Endothelial cell (in vitro differentiated cells): ENCODE measurements at regions not wholly inside any gene's neighbourhood (a gene's known extent, or its start where the extent isn't known, plus 50 kb on each side); places are given as distances from the start of the nearest gene placed in this dataset.

Experiments used
- DNase-seq: peaks from one replicate; pipeline ENCODE4 v3.0.0; 2021; ENCODE audit warnings: low spot score
- H3K27ac Mint-ChIP-seq: one replicate; pipeline ENCODE4 v1.8.0; 2021; ENCODE audit warnings: mixed read lengths, inconsistent platforms; ENCODE audit not compliant: unreplicated experiment
- H3K27me3 Mint-ChIP-seq: one replicate; pipeline ENCODE4 v1.8.0; 2021; ENCODE audit warnings: mild to moderate bottlenecking, moderate library complexity, mixed read lengths, inconsistent platforms; ENCODE audit not compliant: unreplicated experiment
- H3K36me3 Mint-ChIP-seq: one replicate; pipeline ENCODE4 v1.8.0; 2021; ENCODE audit warnings: mild to moderate bottlenecking, low read depth, mixed read lengths, inconsistent platforms; ENCODE audit not compliant: unreplicated experiment
- H3K4me1 Mint-ChIP-seq: one replicate; pipeline ENCODE4 v1.8.0; 2021; ENCODE audit warnings: mild to moderate bottlenecking, mixed read lengths, inconsistent platforms; ENCODE audit not compliant: unreplicated experiment
- H3K4me3 Mint-ChIP-seq: one replicate; pipeline ENCODE4 v1.8.0; 2021; ENCODE audit warnings: mild to moderate bottlenecking, mixed read lengths, inconsistent platforms; ENCODE audit not compliant: unreplicated experiment
- H3K9me3 Mint-ChIP-seq: one replicate; pipeline ENCODE4 v1.8.0; 2021; ENCODE audit warnings: mixed read lengths, inconsistent platforms; ENCODE audit not compliant: unreplicated experiment
- TF ChIP-seq, protein P1 (sequence below): fragments of 200-600 bp; sonication (generic); IDR thresholded peaks from one replicate; pipeline ENCODE4 v1.5.0; 2021; ENCODE audit warnings: antibody characterized with exemption; ENCODE audit not compliant: unreplicated experiment

DNA sequence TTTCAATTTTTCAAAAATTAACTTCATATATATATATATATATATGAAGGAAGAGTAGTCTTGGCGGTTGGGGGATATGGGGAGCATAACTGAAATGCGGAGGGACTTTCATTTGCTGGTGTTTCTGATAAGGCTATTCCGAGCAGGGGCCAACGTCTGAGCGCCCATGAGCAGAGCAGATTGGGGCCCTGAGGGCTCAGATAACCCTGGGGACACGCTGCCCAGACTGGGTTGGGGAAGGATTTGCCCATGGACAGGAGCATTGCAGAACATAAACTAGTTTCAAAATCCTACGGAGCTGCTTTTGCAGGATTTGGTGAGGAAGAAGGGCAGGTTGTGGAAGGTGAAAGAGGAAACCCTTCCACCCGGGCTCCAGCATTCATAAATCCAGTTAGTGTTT is 240.2 kb downstream of the IRX1 start:
- TF ChIP-seq, protein P1, sequence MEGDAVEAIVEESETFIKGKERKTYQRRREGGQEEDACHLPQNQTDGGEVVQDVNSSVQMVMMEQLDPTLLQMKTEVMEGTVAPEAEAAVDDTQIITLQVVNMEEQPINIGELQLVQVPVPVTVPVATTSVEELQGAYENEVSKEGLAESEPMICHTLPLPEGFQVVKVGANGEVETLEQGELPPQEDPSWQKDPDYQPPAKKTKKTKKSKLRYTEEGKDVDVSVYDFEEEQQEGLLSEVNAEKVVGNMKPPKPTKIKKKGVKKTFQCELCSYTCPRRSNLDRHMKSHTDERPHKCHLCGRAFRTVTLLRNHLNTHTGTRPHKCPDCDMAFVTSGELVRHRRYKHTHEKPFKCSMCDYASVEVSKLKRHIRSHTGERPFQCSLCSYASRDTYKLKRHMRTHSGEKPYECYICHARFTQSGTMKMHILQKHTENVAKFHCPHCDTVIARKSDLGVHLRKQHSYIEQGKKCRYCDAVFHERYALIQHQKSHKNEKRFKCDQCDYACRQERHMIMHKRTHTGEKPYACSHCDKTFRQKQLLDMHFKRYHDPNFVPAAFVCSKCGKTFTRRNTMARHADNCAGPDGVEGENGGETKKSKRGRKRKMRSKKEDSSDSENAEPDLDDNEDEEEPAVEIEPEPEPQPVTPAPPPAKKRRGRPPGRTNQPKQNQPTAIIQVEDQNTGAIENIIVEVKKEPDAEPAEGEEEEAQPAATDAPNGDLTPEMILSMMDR = no peak
- H3K27me3 Mint-ChIP-seq = peaks cover 3% of the 10 kb centered on the region

DNA sequence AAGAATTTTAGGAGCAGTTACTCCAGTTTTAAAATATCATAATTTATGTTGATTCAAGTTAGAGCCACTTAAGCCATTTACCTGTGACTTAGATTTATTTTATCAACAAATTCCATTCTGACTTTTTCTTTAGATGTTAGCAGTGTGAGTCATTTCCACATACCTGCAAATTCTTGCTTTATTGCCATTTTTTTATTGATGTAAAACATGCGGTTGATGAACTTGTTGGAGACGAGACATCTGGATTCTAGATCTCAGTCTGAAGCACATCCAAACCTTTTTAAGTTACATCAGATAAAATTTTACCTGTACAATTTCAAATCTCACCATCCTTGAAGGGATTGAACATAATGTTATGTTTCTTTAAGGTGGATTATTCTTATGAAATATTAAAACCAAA is 240.9 kb downstream of the IRX1 start:
- Mint-ChIP-seq H3K27me3 (peaks cover 3% of the 10 kb centered on the region), H3K36me3 (no peaks in the 10 kb centered on the region), H3K27ac (no peak overlapping the region), H3K4me1 (no peaks in the 10 kb centered on the region), H3K9me3 (no peaks in the 10 kb centered on the region), H3K4me3 (no peak overlapping the region)
- no peak for DNase-seq
- TF ChIP-seq, protein P1 = no peak

More for the DNA sequence above, 240.2 kb downstream of the IRX1 start:
- Mint-ChIP-seq H3K9me3 (no peaks in the 10 kb centered on the region), H3K36me3 (no peaks in the 10 kb centered on the region), H3K4me3 (no peak overlapping the region), H3K27ac (no peak overlapping the region), H3K4me1 (no peaks in the 10 kb centered on the region)
- DNase-seq = no peak

DNA sequence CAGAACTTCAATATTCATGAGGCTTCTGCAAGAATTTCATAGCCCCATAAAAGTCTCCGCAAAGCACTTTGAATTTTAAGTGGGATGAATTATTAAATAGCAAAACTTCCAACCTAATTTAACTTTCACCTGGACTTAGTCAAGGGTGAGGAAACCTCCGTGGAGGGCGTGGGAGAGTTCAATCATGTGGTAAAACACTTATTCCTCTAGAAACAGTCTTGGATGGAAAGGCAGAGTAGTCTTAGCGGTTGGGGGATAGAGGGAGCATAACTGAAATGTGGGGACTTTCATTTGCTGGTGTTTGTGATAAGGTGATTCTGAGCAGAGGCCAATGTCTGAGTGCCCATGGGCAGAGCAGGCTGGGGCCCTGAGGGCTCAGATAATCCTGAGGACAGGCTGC is 241.9 kb downstream of the IRX1 start:
- Mint-ChIP-seq H3K27ac (no peak overlapping the region), H3K9me3 (no peaks in the 10 kb centered on the region), H3K4me1 (no peaks in the 10 kb centered on the region), H3K4me3 (no peak overlapping the region), H3K27me3 (peaks cover 2% of the 10 kb centered on the region), H3K36me3 (no peaks in the 10 kb centered on the region)
- TF ChIP-seq, protein P1 = no peak
- DNase-seq = no peak

DNA sequence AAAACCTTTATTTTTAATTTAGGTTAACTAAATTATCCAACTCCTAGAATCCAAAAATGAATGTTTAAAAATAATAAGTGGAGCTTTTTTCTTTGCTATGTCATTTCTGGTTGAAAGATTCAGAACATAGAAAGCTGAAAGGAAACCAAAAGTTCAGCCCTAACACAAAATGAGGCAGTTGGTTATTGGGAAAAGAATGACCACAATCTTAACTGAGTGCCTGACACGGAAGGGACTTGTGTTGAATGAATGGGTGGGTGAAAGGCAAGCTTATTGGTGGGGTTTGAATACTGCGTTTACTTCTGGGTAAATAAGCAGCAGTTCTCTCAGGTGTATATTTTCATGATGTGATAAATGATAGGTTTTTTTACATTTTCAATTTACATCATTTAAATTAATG is 243.5 kb downstream of the IRX1 start:
- Mint-ChIP-seq H3K27me3 (peaks cover 2% of the 10 kb centered on the region), H3K4me3 (no peak overlapping the region), H3K27ac (no peak overlapping the region), H3K36me3 (no peaks in the 10 kb centered on the region), H3K9me3 (no peaks in the 10 kb centered on the region), H3K4me1 (no peaks in the 10 kb centered on the region)
- DNase-seq = no peak
- TF ChIP-seq, protein P1 = no peak

DNA sequence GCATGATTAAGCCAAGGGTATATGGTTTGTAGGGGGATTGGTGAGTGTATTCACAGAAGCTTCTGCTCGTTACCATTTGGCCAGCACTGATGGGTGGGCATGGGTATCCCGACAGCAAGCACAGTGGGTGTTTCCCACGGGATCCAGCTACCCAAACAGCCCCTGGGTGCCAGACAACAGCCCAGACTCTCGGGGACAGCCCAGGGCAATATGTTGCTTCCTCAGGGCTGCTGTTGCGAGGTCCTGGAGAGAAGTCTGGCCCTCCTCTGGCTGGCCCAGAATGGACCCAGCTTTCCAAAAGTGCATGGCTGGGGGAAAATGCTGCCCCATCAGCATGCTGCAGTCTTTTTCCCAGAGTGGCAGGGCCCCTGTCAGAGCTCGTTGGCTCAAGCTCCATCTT is 247.0 kb downstream of the IRX1 start:
- TF ChIP-seq, protein P1 = no peak
- no peak overlapping the region for H3K27ac Mint-ChIP-seq
- no peaks in the 10 kb centered on the region for H3K9me3 Mint-ChIP-seq
- DNase-seq = no peak
- H3K4me1 Mint-ChIP-seq = no peaks in the 10 kb centered on the region
- H3K36me3 Mint-ChIP-seq = no peaks in the 10 kb centered on the region
- no peak overlapping the region for H3K4me3 Mint-ChIP-seq
- peaks cover 8% of the 10 kb centered on the region for H3K27me3 Mint-ChIP-seq
